ENCODE measurements at regions not wholly inside any gene's neighbourhood (a gene's known extent, or its start where the extent isn't known, plus 50 kb on each side); places are given as distances from the start of the nearest gene placed in this dataset.
"Not testable (repeated sequence)": the region's sequence is repeated elsewhere in the genome, so short reads cannot be mapped to it uniquely, and the experiment has no call there.

DNA sequence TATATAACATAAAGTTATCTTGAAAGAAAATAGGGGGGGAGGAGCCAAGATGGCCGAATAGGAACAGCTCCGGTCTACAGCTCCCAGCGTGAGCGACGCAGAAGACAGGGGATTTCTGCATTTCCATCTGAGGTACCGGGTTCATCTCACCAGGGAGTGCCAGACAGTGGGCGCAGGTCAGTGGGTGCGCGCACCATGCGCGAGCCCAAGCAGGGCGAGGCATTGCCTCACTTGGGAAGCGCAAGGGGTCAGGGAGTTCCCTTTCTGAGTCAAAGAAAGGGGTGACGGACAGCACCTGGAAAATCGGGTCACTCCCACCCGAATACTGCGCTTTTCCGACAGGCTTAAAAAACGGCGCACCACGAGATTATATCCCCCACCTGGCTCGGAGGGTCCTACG is 1704.4 kb upstream of the SPRY2 start:
- H3K36me3 ChIP-seq (ENCODE audit: insufficient read depth, low read length); H3K4me3 ChIP-seq (ENCODE audit: low read length); H3K9me3 ChIP-seq (replicated peaks; ENCODE audit: low read length); H3K4me2 ChIP-seq (ENCODE audit: low read length); H3K27me3 ChIP-seq (ENCODE audit: control insufficient read depth, insufficient read depth, low read length); H3K4me1 ChIP-seq (ENCODE audit: control insufficient read depth, insufficient read depth, low read length); H3K9ac ChIP-seq (ENCODE audit: low read depth, low read length): not testable (repeated sequence)

DNA sequence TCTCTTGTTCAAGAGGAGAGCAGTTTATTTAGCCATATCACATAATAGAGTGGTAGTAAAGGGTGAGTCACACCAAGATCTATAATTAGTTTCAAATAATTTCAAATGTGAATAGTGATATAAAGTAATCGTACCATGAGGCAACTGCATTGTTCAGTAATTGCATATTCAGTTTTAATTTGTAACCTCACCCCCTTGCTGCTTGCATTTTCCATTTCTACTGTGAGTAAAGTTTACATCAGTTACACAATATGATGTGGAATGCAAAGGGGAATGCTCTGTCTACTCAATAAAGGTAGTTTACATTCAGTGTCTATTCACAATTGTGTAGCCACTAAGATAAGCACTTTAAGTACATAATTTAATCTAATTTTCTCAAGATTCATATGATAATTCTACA is 1695.7 kb upstream of the SPRY2 start:
- H3K4me1 ChIP-seq (ENCODE audit: control insufficient read depth, insufficient read depth, low read length): no peaks in the 10 kb centered on the region
- H3K27me3 ChIP-seq (ENCODE audit: control insufficient read depth, insufficient read depth, low read length): no peaks in the 10 kb centered on the region
- no peak overlapping the region for H3K9ac ChIP-seq (ENCODE audit: low read depth, low read length)
- no peaks in the 10 kb centered on the region for H3K36me3 ChIP-seq (ENCODE audit: insufficient read depth, low read length)
- no peak overlapping the region for H3K4me2 ChIP-seq (ENCODE audit: low read length)
- H3K9me3 ChIP-seq (replicated peaks; ENCODE audit: low read length): no peaks in the 10 kb centered on the region
- H3K4me3 ChIP-seq (ENCODE audit: low read length): no peak overlapping the region

DNA sequence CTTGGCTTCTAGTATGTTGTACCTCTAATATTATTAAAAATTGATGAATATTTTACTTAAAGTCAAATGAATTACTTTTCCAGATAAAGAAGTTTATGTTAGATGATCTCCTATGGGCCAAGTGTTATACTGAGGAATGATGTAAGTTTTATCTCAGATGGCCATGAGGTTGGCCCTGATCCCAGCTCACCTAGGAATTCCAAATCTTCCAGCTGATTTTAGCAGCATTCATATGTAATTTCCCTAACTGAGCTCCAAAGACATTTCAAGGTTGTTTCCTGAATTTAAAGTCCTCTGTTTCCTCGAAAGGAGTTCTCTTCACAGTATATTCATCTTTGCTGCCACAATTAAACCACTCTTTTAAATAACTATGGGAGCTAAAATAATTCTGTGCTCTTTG is 1670.4 kb upstream of the SPRY2 start:
- Histone ChIP-seq H3K9me3 (replicated peaks; ENCODE audit: low read length) (peaks cover 12% of the 10 kb centered on the region), H3K36me3 (ENCODE audit: insufficient read depth, low read length) (no peaks in the 10 kb centered on the region), H3K27me3 (ENCODE audit: control insufficient read depth, insufficient read depth, low read length) (no peaks in the 10 kb centered on the region), H3K9ac (ENCODE audit: low read depth, low read length) (no peak overlapping the region), H3K4me1 (ENCODE audit: control insufficient read depth, insufficient read depth, low read length) (no peaks in the 10 kb centered on the region), H3K4me3 (ENCODE audit: low read length) (no peak overlapping the region), H3K4me2 (ENCODE audit: low read length) (no peak overlapping the region)

DNA sequence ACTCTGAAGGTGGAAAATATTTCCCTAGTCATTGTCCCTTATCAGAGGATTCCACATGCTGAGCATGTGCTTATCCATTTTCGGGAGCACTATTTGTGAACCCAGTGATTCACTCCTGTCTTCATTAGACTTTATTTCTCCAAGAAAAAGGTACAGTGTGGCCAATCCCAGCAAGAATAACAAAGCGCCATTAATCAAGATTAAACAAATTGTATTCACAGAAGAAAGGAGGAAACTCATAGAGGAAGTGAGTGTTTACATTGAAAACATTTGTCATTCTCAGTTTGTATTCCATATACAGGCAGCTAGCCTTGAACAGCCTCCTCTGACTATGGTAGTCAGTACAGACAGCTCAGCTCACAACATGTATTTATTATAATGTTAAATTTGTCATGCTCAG is 1669.9 kb upstream of the SPRY2 start:
- Histone ChIP-seq H3K9ac (ENCODE audit: low read depth, low read length) (no peak overlapping the region), H3K9me3 (replicated peaks; ENCODE audit: low read length) (peaks cover 12% of the 10 kb centered on the region), H3K4me1 (ENCODE audit: control insufficient read depth, insufficient read depth, low read length) (no peaks in the 10 kb centered on the region), H3K4me2 (ENCODE audit: low read length) (no peak overlapping the region), H3K27me3 (ENCODE audit: control insufficient read depth, insufficient read depth, low read length) (no peaks in the 10 kb centered on the region), H3K4me3 (ENCODE audit: low read length) (no peak overlapping the region), H3K36me3 (ENCODE audit: insufficient read depth, low read length) (no peaks in the 10 kb centered on the region)

DNA sequence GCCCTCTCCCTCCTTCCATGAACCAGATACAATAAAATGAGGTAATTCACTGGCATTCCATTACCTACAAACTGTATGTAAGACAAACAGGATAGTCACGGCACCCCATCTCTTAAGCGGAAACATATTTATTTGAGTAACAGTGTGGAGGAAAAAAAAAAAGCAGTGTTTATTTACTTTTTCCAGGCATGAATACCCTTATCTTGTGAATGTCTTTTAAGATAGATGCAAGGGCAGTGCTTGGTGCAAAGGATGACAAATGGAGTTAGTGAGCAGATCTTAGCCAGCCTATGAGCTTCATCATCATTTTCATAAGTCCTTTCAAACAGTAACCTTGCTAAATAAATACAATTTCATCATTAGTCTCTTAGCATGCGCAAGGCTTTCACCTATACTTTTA is 1661.8 kb upstream of the SPRY2 start:
- H3K4me1 ChIP-seq (ENCODE audit: control insufficient read depth, insufficient read depth, low read length): no peaks in the 10 kb centered on the region
- H3K4me2 ChIP-seq (ENCODE audit: low read length): no peak overlapping the region
- H3K4me3 ChIP-seq (ENCODE audit: low read length): no peak overlapping the region
- no peak overlapping the region for H3K9ac ChIP-seq (ENCODE audit: low read depth, low read length)
- no peaks in the 10 kb centered on the region for H3K27me3 ChIP-seq (ENCODE audit: control insufficient read depth, insufficient read depth, low read length)
- no peaks in the 10 kb centered on the region for H3K36me3 ChIP-seq (ENCODE audit: insufficient read depth, low read length)
- H3K9me3 ChIP-seq (replicated peaks; ENCODE audit: low read length): peaks cover 4% of the 10 kb centered on the region

DNA sequence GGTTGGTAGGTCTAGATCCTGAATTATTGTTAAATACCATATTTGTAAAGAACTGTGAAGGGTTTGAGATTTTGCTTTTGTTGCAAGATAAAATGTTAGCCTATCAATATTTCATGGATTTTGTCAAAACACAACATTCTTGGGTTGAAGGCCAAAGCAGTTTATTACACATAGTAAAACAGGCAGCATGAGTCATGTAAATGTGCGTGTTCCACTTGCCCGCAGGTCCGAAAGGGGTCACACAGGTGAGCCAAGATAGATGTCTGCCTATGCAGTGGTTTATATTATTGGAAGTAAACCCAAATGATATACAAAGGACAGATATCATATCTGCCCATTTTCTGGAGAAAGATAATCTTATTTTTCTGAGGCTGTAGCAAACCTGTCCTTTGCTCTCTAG is 1654.4 kb upstream of the SPRY2 start:
- no peaks in the 10 kb centered on the region for H3K4me1 ChIP-seq (ENCODE audit: control insufficient read depth, insufficient read depth, low read length)
- H3K9me3 ChIP-seq (replicated peaks; ENCODE audit: low read length): peaks cover 3% of the 10 kb centered on the region

DNA sequence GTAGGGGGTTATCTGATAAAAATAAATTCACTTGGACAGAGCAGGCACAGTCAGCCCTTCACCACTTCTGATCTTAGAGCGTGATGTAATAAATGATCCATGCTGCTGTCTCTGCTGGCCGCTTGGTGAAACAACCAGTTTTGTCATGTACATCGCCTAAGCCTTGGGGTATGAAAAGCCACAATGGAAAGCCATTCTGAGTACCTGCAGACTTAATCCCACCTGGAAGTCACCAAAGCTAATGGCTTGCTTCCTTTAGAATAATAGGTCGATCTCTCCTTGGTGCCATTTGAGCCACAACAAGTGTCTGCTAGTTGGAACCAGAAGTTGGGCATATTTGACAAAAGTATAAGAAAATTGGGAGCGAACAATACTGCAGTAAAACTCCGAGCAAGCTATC is 1649.7 kb upstream of the SPRY2 start:
- Histone ChIP-seq H3K9ac (ENCODE audit: low read depth, low read length) (no peak overlapping the region), H3K4me3 (ENCODE audit: low read length) (no peak overlapping the region), H3K9me3 (replicated peaks; ENCODE audit: low read length) (peaks cover 3% of the 10 kb centered on the region), H3K4me2 (ENCODE audit: low read length) (no peak overlapping the region), H3K36me3 (ENCODE audit: insufficient read depth, low read length) (no peaks in the 10 kb centered on the region), H3K4me1 (ENCODE audit: control insufficient read depth, insufficient read depth, low read length) (no peaks in the 10 kb centered on the region), H3K27me3 (ENCODE audit: control insufficient read depth, insufficient read depth, low read length) (no peaks in the 10 kb centered on the region)

More for the DNA sequence above, 1654.4 kb upstream of the SPRY2 start:
- Histone ChIP-seq H3K4me3 (ENCODE audit: low read length) (no peak overlapping the region), H3K9ac (ENCODE audit: low read depth, low read length) (no peak overlapping the region), H3K27me3 (ENCODE audit: control insufficient read depth, insufficient read depth, low read length) (no peaks in the 10 kb centered on the region), H3K36me3 (ENCODE audit: insufficient read depth, low read length) (no peaks in the 10 kb centered on the region), H3K4me2 (ENCODE audit: low read length) (no peak overlapping the region)

DNA sequence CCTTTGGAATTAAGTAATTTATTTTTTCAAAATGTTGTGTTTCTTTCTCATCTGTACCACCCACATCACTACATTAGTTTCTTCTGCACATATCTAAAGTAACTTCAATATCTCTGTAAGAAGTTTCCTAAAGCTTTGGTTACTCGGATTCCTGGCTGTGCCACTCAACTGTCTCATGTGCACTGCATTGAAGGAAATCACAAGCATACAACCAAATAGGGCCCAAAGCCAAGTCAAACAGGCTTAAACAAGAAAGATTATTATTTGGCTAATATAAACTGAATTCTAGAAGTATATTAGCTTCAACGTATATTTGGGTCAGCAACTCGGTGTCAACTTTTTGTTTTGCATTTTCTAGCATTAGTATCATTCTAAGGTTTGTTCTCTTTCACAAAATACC is 1647.6 kb upstream of the SPRY2 start:
- no peaks in the 10 kb centered on the region for H3K27me3 ChIP-seq (ENCODE audit: control insufficient read depth, insufficient read depth, low read length)
- no peak overlapping the region for H3K4me3 ChIP-seq (ENCODE audit: low read length)
- no peaks in the 10 kb centered on the region for H3K36me3 ChIP-seq (ENCODE audit: insufficient read depth, low read length)
- no peak overlapping the region for H3K4me2 ChIP-seq (ENCODE audit: low read length)
- H3K9ac ChIP-seq (ENCODE audit: low read depth, low read length): no peak overlapping the region
- no peaks in the 10 kb centered on the region for H3K4me1 ChIP-seq (ENCODE audit: control insufficient read depth, insufficient read depth, low read length)
- H3K9me3 ChIP-seq (replicated peaks; ENCODE audit: low read length): peaks cover 3% of the 10 kb centered on the region

DNA sequence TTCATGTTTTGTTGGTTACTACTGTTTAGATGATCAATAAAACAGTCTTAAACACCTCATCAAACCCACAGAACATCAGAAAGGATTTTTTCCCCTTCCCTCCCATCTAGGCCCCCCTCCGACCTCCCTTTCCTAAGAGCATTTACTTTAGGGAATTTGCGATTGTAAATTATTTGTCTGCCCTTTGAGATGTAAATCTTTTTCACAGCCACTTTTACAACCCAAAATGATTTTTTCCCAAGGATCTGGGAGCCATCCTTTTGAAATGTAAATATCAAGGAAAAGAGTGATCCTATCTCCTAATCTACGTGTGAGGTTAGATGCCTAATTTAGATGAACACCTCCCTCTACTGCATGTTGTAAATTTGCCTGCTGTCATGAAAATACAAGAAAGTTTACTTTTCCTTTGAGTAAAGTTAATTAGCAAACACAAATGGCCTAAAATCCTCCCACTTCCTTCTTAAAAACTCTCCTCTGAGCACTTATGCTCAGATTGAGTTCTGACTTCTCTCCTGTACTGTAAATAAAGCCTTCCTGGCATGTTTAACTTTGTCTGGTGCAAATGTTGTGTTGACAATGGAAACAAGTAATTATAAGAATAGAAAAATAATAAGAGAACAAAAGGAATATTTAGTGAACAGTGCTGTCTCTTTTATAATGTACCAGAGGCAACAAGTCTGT is 1646.9 kb upstream of the SPRY2 start:
- Histone ChIP-seq H3K4me1 (ENCODE audit: control insufficient read depth, insufficient read depth, low read length) (no peaks in the 10 kb centered on the region), H3K9me3 (replicated peaks; ENCODE audit: low read length) (peaks cover 3% of the 10 kb centered on the region), H3K27me3 (ENCODE audit: control insufficient read depth, insufficient read depth, low read length) (no peaks in the 10 kb centered on the region), H3K4me3 (ENCODE audit: low read length) (no peak overlapping the region), H3K4me2 (ENCODE audit: low read length) (no peak overlapping the region), H3K9ac (ENCODE audit: low read depth, low read length) (no peak overlapping the region), H3K36me3 (ENCODE audit: insufficient read depth, low read length) (no peaks in the 10 kb centered on the region)

DNA sequence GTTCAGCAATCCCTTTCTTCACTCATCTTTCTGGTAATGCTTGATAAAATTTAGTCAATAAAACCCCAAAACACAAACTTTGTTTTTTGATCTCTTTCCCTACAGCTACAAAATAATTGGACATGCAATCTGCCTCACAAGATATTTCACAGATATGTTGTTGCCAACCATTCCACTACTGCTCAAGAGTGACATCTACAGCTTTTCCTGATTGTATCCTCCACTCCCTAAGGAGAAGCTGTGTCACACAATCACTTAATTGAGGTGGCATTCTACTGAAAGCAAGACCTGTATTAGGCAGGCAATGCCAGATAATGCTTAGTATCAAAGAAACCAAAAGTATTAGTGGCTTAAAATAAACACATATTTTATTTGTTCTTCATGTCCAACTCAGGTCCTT is 1646.2 kb upstream of the SPRY2 start:
- H3K9me3 ChIP-seq (replicated peaks; ENCODE audit: low read length): peaks cover 3% of the 10 kb centered on the region
- H3K4me3 ChIP-seq (ENCODE audit: low read length): no peak overlapping the region
- H3K4me1 ChIP-seq (ENCODE audit: control insufficient read depth, insufficient read depth, low read length): no peaks in the 10 kb centered on the region
- H3K36me3 ChIP-seq (ENCODE audit: insufficient read depth, low read length): no peaks in the 10 kb centered on the region
- H3K4me2 ChIP-seq (ENCODE audit: low read length): no peak overlapping the region
- no peak overlapping the region for H3K9ac ChIP-seq (ENCODE audit: low read depth, low read length)
- no peaks in the 10 kb centered on the region for H3K27me3 ChIP-seq (ENCODE audit: control insufficient read depth, insufficient read depth, low read length)

DNA sequence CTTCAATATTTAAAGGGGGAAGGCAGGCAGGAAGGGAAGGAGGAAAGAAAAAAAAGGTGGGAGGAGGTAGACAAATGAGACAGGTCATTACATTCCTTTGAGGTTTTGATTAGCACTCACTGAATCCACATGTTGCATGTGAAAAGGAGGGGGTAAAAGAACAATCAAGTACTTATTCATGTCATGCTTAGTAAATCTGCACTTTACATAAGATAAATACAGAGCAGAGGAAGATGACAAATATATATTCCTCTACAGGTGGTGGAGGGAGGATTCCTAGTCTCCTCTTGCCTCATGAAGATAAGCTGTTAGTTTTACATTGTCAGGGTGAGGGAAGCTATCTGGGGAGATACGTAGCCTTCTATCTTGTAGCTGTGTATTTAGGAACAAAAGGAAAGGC is 1645.4 kb upstream of the SPRY2 start:
- Histone ChIP-seq H3K4me2 (ENCODE audit: low read length) (no peak overlapping the region), H3K4me3 (ENCODE audit: low read length) (no peak overlapping the region), H3K4me1 (ENCODE audit: control insufficient read depth, insufficient read depth, low read length) (no peaks in the 10 kb centered on the region), H3K27me3 (ENCODE audit: control insufficient read depth, insufficient read depth, low read length) (no peaks in the 10 kb centered on the region), H3K36me3 (ENCODE audit: insufficient read depth, low read length) (no peaks in the 10 kb centered on the region), H3K9ac (ENCODE audit: low read depth, low read length) (no peak overlapping the region), H3K9me3 (replicated peaks; ENCODE audit: low read length) (no peaks in the 10 kb centered on the region)

DNA sequence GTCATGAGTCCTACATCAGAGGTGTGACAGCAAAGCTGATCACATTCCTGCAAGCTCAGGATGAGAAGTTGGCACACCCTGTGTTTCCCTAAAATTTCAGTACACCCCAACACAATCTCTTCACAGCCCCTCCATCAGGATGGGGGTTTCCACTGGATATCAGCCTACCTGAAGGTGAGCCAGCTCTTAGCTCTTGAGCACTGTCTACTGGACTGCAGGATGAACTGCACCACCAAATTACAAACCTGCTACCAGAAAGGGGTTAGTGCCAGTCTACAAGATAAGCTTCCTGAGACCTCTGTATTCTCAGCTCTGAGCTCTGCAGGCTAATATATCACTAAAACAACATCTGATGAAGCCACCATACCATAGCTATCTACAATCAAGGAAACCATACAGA is 1616.2 kb upstream of the SPRY2 start:
- H3K9ac ChIP-seq (ENCODE audit: low read depth, low read length): no peak overlapping the region
- peaks cover 3% of the 10 kb centered on the region for H3K9me3 ChIP-seq (replicated peaks; ENCODE audit: low read length)
- H3K36me3 ChIP-seq (ENCODE audit: insufficient read depth, low read length): no peaks in the 10 kb centered on the region
- H3K4me1 ChIP-seq (ENCODE audit: control insufficient read depth, insufficient read depth, low read length): no peaks in the 10 kb centered on the region
- H3K4me3 ChIP-seq (ENCODE audit: low read length): no peak overlapping the region
- no peak overlapping the region for H3K4me2 ChIP-seq (ENCODE audit: low read length)
- no peaks in the 10 kb centered on the region for H3K27me3 ChIP-seq (ENCODE audit: control insufficient read depth, insufficient read depth, low read length)

Data from skeletal muscle satellite cell (primary cell).